ENCODE measurements at regions not wholly inside any gene's neighbourhood (a gene's known extent, or its start where the extent isn't known, plus 50 kb on each side); places are given as distances from the start of the nearest gene placed in this dataset.

- TF ChIP-seq, protein P1, sequence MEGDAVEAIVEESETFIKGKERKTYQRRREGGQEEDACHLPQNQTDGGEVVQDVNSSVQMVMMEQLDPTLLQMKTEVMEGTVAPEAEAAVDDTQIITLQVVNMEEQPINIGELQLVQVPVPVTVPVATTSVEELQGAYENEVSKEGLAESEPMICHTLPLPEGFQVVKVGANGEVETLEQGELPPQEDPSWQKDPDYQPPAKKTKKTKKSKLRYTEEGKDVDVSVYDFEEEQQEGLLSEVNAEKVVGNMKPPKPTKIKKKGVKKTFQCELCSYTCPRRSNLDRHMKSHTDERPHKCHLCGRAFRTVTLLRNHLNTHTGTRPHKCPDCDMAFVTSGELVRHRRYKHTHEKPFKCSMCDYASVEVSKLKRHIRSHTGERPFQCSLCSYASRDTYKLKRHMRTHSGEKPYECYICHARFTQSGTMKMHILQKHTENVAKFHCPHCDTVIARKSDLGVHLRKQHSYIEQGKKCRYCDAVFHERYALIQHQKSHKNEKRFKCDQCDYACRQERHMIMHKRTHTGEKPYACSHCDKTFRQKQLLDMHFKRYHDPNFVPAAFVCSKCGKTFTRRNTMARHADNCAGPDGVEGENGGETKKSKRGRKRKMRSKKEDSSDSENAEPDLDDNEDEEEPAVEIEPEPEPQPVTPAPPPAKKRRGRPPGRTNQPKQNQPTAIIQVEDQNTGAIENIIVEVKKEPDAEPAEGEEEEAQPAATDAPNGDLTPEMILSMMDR (IDR thresholded peaks at IDR 0.05; ENCODE audit: low read length) = no peak
- no peak for TF ChIP-seq EZH2 (IDR thresholded peaks at IDR 0.05; ENCODE audit: borderline replicate concordance, low read length)
Observed at GRCh38 chr6:126937426-126937825, 181.0 kb upstream of the RSPO3 start.

Measured in OCI-LY1 (cell line).